HEK293T (cell line): ENCODE measurements at regions not wholly inside any gene's neighbourhood (a gene's known extent, or its start where the extent isn't known, plus 50 kb on each side); places are given as distances from the start of the nearest gene placed in this dataset.

Experiments used
- ARNT ChIP-seq: fragments of 450-650 bp; IDR thresholded peaks from 2 replicates; pipeline ENCODE4 v1.6.1; 2017; ENCODE audit warnings: mild to moderate bottlenecking
- BHLHE40 ChIP-seq: fragments of 450-650 bp; IDR thresholded peaks from 2 replicates; pipeline ENCODE4 v1.6.1; 2016; ENCODE audit warnings: mild to moderate bottlenecking, moderate library complexity, borderline replicate concordance
- CTBP1 ChIP-seq: fragments of 450-650 bp; IDR thresholded peaks from 2 replicates; pipeline ENCODE4 v1.6.1; 2016; ENCODE audit warnings: borderline replicate concordance
- ELF4 ChIP-seq: fragments of 450-650 bp; IDR thresholded peaks from 2 replicates; pipeline ENCODE4 v1.6.1; 2017; ENCODE audit warnings: antibody characterized with exemption
- FOXA1 ChIP-seq: fragments of 450-650 bp; IDR thresholded peaks from 2 replicates; pipeline ENCODE4 v1.6.1; 2016; ENCODE audit warnings: mild to moderate bottlenecking
- FOXK2 ChIP-seq: fragments of 450-650 bp; IDR thresholded peaks from 2 replicates; pipeline ENCODE4 v1.6.1; 2016; ENCODE audit warnings: mild to moderate bottlenecking
- FOXM1 ChIP-seq: fragments of 450-650 bp; IDR thresholded peaks from 2 replicates; pipeline ENCODE4 v1.6.1; 2017; ENCODE audit warnings: mild to moderate bottlenecking, borderline replicate concordance
- L3MBTL2 ChIP-seq: fragments of 450-650 bp; conservative IDR thresholded peaks from 2 replicates; pipeline ENCODE4 v1.6.1; 2016; ENCODE audit warnings: mild to moderate bottlenecking
- LEF1 ChIP-seq: fragments of 450-650 bp; IDR thresholded peaks from 2 replicates; pipeline ENCODE4 v1.6.1; 2017; ENCODE audit warnings: mild to moderate bottlenecking, borderline replicate concordance
- SP1 ChIP-seq: fragments of 450-650 bp; IDR thresholded peaks from 2 replicates; pipeline ENCODE4 v1.6.1; 2017
- SUZ12 ChIP-seq: fragments of 450-650 bp; IDR thresholded peaks from 2 replicates; pipeline ENCODE4 v1.6.1; 2016; ENCODE audit warnings: mild to moderate bottlenecking
- TARDBP ChIP-seq: fragments of 450-650 bp; IDR thresholded peaks from 2 replicates; pipeline ENCODE4 v1.6.1; 2016
- ZNF384 ChIP-seq: fragments of 450-650 bp; IDR thresholded peaks from 2 replicates; pipeline ENCODE4 v1.6.1; 2016
- TF ChIP-seq, protein P1 (sequence below): fragments of 450-650 bp; IDR thresholded peaks from 2 replicates; pipeline ENCODE4 v1.6.1; 2016

GRCh38 chr11:128146926-128147605, 440.3 kb downstream of the ETS1 start:
- no peak for TF ChIP-seq SUZ12
- TF ChIP-seq FOXA1 = no peak
- TF ChIP-seq FOXM1 = no peak
- TF ChIP-seq, protein P1, sequence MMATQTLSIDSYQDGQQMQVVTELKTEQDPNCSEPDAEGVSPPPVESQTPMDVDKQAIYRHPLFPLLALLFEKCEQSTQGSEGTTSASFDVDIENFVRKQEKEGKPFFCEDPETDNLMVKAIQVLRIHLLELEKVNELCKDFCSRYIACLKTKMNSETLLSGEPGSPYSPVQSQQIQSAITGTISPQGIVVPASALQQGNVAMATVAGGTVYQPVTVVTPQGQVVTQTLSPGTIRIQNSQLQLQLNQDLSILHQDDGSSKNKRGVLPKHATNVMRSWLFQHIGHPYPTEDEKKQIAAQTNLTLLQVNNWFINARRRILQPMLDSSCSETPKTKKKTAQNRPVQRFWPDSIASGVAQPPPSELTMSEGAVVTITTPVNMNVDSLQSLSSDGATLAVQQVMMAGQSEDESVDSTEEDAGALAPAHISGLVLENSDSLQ = no peak
- no peak for TF ChIP-seq ARNT
- TF ChIP-seq ELF4 = no peak
- TF ChIP-seq BHLHE40 = no peak
- TF ChIP-seq ZNF384 = no peak
- TF ChIP-seq LEF1 = no peak
- no peak for TF ChIP-seq L3MBTL2
- TF ChIP-seq SP1 = no peak
- TF ChIP-seq CTBP1 = no peak
- TF ChIP-seq FOXK2 = no peak
- TF ChIP-seq TARDBP = no peak
